CD4-positive, alpha-beta T cell treated with Interleukin-17A for 4 hours (primary cell): ENCODE measurements at regions not wholly inside any gene's neighbourhood (a gene's known extent, or its start where the extent isn't known, plus 50 kb on each side); places are given as distances from the start of the nearest gene placed in this dataset.
"Not testable (repeated sequence)": the region's sequence is repeated elsewhere in the genome, so short reads cannot be mapped to it uniquely, and the experiment has no call there.

Source experiments
- DNase-seq: peaks from one replicate; pipeline ENCODE4 v3.0.0-alpha.2; 2020; ENCODE audit warnings: mixed read lengths

GRCh38 chr9:31470051-31470450 is 914.4 kb upstream of the ACO1 start:
- DNase-seq, result no peak

DNA sequence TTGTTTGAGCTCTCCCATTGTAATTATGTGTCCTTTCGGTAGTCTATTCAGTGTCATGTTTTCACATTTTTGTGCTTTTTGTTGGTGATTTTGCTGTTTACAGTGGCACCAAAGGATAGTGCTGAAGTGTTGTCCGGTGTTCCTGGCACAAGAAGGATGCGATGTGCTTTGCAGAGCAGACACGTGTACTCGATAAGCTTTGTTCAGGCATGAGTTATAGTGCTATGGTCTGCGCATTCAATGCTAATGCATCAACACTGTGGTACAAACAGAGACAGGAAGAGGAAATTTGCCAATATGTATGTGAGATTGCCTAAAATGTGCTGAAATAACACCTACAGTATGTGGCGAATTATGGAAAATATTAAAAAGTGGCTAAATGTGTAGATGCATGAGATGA is 913.4 kb upstream of the ACO1 start:
- DNase-seq, result no peak

DNA sequence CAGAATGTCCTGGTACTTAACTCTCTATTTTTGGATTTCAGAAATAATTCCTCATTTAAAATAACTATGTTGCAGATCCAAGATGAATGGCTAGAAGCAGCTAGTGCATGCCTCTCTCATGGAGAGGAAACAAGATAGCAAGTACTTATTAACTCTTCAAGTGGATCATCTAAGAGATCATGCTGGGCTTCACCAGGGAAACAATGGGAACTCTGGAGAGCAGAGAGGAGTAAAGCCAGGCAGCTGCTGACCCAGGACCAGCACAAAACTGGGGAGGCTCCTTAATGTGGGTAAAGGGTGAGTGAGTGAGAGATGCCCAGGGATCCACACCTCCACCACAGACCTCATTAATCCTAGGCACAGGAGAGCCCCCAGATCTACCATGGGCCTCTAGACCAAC is 897.8 kb upstream of the ACO1 start:
- no peak for DNase-seq

DNA sequence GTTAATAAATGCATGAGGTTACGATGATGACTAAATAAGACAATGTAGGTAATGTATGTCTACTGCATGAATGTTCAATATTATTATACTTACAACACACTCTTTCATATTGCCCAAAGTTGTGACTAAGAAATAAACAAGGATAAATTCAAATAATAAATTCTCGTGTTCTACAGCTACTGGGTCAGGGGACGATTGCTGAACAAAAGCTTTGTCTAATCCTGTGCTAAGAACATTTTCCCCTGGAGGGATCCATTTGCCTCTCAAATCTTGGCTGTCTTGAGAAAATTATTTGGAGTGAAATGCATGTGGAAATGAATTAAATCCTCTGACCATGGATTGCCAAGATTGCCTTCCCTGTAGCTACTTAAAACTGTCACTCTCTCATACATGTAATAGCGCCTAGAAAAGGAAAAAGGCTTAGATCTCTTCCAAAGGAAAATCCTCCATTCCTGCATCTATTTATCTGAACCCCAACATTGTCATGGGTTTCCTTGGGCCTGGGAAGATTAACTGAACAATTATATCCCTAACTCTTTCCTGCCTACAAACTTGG is 893.8 kb upstream of the ACO1 start:
- DNase-seq, result no peak

- no peak for DNase-seq
Measured at GRCh38 chr9:31492229-31492628, 892.2 kb upstream of the ACO1 start.

GRCh38 chr9:31500422-31500821 is 884.0 kb upstream of the ACO1 start:
- no peak for DNase-seq

GRCh38 chr9:31519011-31519410 is 865.4 kb upstream of the ACO1 start:
- no peak for DNase-seq

- no peak for DNase-seq
Measured at GRCh38 chr9:31519424-31519823, 865.0 kb upstream of the ACO1 start.

- no peak for DNase-seq
Measured at GRCh38 chr9:31519826-31520225, 864.6 kb upstream of the ACO1 start.

- no peak for DNase-seq
Measured at GRCh38 chr9:31520301-31521085, 864.0 kb upstream of the ACO1 start.

DNA sequence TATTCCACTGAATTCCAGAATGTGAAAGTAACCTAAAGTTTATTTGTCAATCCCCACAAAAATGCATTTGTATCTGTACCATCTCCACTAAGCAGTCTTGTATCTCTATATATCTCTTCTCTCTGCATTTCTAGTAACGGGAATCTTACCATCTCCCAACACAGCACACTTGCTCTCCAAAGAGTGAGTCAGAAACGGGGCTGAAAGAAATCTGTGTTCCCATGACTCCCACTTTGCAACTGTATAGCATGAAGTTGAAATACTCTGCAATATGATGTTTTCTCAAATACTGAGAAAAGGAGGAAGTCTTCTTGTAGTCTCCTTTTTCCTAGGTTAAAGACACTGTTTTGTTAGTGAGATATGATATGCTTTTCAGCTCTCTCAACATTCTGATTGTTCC is 848.8 kb upstream of the ACO1 start:
- no peak for DNase-seq

DNA sequence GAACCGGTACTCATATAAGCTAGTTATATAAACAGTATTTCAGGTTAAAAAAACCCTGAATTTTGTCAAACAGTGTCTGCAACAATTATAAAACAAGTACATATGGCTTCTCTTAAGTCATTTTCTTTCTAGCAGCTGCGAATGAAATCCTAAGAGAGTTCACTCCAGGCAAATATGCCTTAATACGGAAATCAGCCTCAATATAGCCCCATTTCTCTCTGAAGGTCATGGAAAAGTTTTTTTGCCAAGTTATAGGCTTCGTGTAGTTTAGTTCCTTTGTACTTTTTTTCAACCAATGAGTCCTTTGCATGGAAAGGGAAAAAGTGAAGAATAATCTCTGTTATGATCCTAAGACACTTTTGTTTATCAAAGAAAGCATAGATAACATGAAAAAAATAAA is 848.0 kb upstream of the ACO1 start:
- DNase-seq, result no peak

DNA sequence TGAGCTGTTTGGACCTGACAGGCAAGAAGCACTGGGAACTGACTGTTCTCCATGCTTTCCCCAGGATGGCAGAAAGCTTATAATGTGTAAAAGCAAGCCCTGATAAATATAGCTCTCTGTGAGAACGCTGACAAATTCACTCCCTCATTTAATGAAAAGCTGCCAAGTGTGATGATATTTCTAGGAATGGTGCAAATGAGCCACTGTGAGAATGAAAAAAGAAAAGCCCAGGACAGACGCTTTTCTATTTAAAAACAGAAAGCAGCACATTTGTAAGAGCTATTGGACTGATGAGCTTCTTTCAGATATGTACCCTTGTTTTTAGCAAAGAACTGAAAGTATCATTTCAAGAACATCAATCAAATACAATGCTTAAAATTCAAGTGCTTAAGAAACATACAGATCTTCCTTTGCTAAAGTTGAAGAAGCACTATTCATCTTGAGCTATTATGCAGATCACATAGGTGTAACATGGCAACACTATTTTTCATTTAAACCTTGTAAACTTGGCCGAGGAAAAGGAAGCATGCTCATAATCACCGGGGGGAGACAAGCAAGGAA is 842.6 kb upstream of the ACO1 start:
- no peak for DNase-seq

GRCh38 chr9:31542384-31543055 is 841.9 kb upstream of the ACO1 start:
- DNase-seq, result peak; percentile 6

GRCh38 chr9:31554941-31555340 is 829.5 kb upstream of the ACO1 start:
- DNase-seq, result no peak

DNA sequence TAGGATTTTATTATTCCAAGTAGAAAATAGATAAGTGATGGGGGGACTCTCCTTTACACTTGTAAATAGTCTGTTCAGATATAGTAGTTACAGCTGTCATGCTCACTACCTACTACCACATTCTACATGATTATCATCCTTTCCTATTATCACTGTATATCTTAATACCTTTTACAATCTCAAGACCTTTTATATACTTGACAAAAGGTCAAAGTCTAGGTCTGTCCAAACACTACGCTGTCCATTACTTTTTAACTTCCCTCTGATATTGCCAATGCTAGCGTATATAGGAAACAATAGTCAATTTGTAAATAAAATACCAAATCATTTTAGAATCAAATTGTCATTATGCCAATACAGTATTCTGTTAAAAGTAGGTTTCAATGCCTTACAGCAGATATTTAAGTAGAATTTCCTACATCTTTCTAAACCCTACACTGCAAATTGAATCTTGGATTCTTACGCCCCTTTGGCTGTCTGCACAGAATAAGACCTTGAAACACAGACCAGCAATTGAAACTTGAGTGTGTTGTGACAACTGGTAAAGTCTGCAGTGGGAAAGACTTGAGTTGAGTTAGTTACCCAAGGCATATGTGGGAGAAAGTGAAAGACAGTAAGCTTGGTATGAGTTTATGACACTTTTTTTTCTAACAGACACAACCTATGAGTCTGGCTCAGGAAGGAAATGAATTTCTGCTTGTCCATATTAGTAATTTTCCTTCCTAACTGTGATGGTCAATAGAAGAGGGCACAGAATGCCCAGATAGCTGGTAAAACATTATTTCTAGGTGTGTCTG is 827.6 kb upstream of the ACO1 start:
- no peak for DNase-seq

DNA sequence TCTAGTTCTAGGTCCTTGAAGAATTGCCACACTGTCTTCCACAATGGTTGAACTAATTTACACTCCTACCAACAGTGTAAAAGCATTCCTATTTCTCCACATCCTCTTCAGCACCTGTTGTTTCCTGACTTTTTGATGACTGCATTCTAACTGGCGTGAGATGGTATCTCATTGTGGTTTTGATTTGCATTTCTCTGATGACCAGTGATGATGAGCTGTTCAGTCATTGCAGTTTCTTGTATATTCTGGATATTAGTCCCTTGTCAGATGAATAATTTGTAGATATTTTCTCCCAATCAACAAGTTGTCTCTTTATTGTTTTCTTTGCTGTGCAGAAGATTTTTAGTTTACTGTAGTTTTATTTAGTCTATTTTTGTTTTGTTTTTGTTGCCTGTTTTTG is 812.3 kb upstream of the ACO1 start:
- not testable (repeated sequence) for DNase-seq

GRCh38 chr9:31573561-31573960 is 810.9 kb upstream of the ACO1 start:
- DNase-seq, result no peak

DNA sequence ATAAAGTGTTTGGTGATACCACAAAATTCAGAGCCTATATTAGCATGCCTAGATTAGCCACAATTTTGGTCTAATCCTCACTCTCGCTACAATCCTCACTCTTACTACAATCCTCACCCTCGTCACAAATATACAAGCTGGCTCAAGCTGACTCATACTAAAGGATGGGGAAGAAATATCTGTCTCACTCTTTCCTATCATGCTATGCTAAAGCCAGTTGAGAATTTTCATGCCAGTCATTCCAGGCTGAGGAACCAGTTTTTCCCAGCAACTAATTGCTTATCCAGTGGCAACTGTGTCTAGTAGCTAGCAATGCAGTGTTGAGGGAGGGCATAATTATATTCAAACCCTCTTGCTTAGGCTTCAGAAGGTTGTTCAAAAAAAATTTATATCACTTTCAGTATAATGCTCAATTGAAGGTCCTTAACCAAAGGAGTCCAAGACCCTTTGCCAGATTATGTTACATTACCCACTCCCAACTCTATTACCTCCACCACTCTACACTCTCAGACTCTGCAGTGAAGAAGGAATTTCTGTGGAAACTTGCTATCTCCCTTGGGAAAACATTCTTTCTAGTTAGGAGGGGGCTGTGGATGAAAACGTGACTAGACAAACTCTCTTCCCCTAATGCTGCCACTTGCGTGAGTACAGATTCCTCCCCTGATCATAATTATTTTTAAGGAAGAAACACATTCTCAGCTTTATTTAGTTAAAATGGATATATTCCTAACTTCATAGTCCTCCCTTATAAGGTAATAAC is 810.3 kb upstream of the ACO1 start:
- DNase-seq, result no peak

GRCh38 chr9:31582071-31582470 is 802.4 kb upstream of the ACO1 start:
- DNase-seq, result no peak

DNA sequence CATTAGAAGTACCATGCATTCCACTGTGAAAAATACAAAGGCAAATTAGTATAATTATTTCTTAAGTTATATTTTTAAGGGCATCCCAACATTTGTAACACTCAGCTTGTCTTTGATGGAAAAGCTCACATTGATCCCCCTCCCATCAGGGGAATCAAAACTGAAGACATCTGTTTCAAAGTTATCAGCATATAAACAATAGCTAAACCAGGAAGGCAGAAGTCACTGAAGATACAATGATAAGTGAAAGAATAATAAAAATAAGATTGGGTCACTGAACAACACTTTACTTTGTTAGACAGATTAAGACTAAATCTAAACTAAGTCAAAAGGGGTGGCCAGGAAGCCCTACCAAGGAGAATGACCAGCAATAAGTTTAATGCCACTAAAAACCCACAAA is 801.9 kb upstream of the ACO1 start:
- DNase-seq, result no peak

GRCh38 chr9:31585158-31585557 is 799.3 kb upstream of the ACO1 start:
- DNase-seq, result no peak
